ENCODE measurements at regions not wholly inside any gene's neighbourhood (a gene's known extent, or its start where the extent isn't known, plus 50 kb on each side); places are given as distances from the start of the nearest gene placed in this dataset.

DNA sequence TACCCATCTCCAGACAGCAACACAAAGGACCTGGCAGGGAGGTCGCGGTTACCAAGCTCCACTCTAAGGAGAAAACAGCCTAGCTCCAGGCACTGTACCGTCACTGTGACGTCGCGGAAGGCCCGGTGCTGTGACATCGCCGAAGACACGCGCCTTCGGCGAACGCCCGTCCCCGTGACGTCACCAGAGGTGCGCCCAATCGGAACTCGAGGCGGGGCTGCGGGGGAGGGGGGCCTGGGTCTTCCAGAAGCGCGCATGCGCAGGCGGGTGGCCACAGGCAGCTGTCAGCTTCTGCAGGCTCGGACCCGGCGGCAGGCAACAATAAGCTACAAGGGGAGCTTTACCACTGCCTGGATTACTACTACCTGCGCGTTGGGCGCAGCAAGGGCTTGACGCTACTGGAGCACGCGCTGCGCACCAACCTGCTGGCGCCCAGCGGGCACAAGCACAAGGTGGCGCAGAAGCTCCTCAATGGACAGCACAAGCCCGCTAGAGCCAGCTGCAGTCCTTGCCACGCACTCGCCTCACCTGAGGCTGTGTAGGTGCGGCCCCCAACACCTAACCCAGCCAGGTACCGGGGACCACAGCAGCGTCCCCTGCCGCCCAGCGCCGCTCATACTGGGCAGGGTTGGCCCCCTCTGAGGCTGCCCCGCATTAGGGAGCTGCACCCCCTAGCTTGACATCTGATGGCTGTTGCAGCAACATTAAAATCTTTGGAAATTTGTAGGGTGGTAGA is 208.4 kb downstream of the TPST1 start:
- DNase-seq = peak; percentile 12
- Histone ChIP-seq H3K4me1 (peaks cover 9 to 16% (median 12%) of the 10 kb centered on the region in 3 donors), H3K4me3 (peak overlapping the region; percentile 34 to 76 (median 52)), H3K27me3 (no peaks in the 10 kb centered on the region), H3K27ac (peak overlapping the region; percentile 43 to 68 (median 52)), H3K36me3 (peaks cover 0 to 11% (median 0%) of the 10 kb centered on the region in 3 donors), H3K9me3 (no peaks in the 10 kb centered on the region)
- 0 to 60% methylated on average over 2 to 8 of the region's 49 CpGs for WGBS, 2 donors
- TF ChIP-seq POLR2A (IDR thresholded peaks at IDR 0.05) (no peak), CTCF (IDR thresholded peaks at IDR 0.05) (peak; percentile 14 to 64 (median 40))
- intact Hi-C loops (cut with DNase I) = no loop called here

DNA sequence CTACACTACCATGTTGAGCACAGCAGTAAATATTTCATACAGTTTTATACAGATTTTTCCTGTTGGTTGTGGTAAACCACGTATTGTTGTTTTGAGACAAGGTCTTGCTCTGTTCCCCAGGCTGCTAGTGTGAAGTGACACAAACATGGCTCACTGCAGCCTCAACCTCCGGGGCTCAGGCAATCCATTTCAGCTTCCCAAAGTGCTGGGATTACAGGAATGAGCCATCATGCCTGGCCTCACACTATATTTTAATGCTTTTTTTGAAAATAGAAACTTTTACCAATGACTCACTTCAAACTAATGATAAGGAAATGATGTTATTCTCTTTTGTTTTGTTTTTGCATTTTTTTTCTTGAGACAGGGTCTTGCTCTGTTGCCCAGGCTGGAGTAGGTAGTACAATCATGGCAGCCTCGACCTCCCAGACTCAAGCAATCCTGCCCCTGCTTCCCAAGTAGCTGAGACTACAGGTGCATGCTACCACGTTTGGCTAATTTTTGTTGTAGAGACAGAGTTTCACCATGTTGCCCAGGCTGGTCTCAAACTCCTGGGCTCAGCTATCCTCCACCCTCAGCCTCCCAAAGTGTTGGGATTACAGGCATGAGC is 210.6 kb downstream of the TPST1 start:
- intact Hi-C loops (cut with DNase I) = no loop called here
- Histone ChIP-seq H3K27me3 (no peaks in the 10 kb centered on the region), H3K4me1 (peaks cover 9 to 16% (median 12%) of the 10 kb centered on the region in 3 donors), H3K27ac (no peak overlapping the region), H3K9me3 (no peaks in the 10 kb centered on the region), H3K4me3 (no peak overlapping the region), H3K36me3 (peaks cover 0 to 6% (median 0%) of the 10 kb centered on the region in 3 donors)
- 78 to 81% methylated on average over 4 of the region's 4 CpGs for WGBS, 2 donors
- no peak for TF ChIP-seq CTCF (IDR thresholded peaks at IDR 0.05)
- no peak for TF ChIP-seq POLR2A (IDR thresholded peaks at IDR 0.05)
- no peak for DNase-seq

- TF ChIP-seq POLR2A (IDR thresholded peaks at IDR 0.05) = no peak
- no peak for TF ChIP-seq CTCF (IDR thresholded peaks at IDR 0.05)
- WGBS, 2 donors = 95 to 96% methylated on average over 3 of the region's 3 CpGs
- intact Hi-C loops (cut with DNase I) = no loop called here
Measured at GRCh38 chr7:66418537-66418936, 210.1 kb upstream of the KCTD7 start.

DNA sequence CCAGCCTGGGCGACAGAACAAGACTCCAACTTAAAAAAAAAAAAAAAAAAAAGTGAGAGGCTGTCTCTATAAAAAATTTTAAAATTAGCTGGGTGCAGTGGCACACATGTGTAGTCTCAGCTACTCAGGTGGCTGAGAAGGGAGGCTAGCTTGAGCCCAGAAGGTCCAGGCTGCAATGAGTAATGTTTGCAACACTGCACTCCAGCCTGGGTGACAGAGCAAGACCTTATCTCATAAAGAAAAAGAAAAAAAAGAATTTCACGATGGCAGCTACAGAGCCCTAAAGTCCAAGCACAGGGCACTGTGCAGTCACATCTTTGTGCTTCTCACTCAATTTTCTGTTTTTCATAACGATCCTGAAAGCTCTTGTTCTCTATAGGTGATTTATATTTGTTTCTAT is 209.5 kb upstream of the KCTD7 start:
- H3K9me3 ChIP-seq = no peaks in the 10 kb centered on the region
- TF ChIP-seq CTCF (IDR thresholded peaks at IDR 0.05) = no peak
- TF ChIP-seq POLR2A (IDR thresholded peaks at IDR 0.05) = no peak
- peaks cover 0 to 10% (median 0%) of the 10 kb centered on the region in 3 donors for H3K36me3 ChIP-seq
- intact Hi-C loops (cut with DNase I) = no loop called here
- WGBS, 2 donors = 86% methylated on average over 3 of the region's 3 CpGs
- no peak overlapping the region for H3K4me3 ChIP-seq
- H3K27me3 ChIP-seq = no peaks in the 10 kb centered on the region
- no peak overlapping the region for H3K27ac ChIP-seq
- no peak for DNase-seq
- H3K4me1 ChIP-seq = peaks cover 0 to 5% (median 3%) of the 10 kb centered on the region in 3 donors

More at GRCh38 chr7:66418537-66418936, 210.1 kb upstream of the KCTD7 start:
- DNase-seq = no peak
- Histone ChIP-seq H3K4me3 (no peak overlapping the region), H3K9me3 (no peaks in the 10 kb centered on the region), H3K36me3 (peaks cover 0 to 3% (median 0%) of the 10 kb centered on the region in 3 donors), H3K4me1 (peaks cover 6 to 12% (median 10%) of the 10 kb centered on the region in 3 donors), H3K27ac (no peak overlapping the region), H3K27me3 (no peaks in the 10 kb centered on the region)

DNA sequence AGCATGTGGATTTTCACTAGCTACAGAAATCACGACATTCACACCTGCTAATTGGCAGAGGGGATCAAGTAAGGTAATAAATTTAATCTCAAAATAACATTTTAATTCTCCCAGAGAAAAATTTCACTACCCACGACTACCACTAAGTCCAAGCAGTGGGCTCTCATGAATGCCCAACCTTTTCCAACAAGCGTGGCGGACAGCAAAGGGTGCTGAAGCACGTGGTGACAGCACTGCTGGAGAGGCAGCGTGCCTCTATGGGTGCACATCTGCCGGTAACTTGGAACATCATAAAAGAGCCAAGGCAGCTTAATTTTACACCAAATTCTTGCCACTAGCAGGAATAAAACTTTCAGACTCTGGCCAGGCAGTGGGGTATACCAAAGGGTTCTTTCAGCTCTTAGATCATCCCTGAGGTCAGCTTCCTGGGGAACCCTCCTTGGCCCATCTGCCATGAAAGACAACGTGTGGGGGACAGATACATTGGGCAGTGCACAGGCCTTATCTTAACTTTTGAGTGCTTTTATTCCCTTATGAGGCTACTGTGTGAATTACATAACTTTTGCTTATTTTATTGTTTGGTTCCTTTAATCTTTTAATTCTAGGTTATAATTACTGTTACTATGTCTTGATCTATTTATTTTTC is 206.7 kb upstream of the KCTD7 start:
- Histone ChIP-seq H3K27me3 (no peaks in the 10 kb centered on the region), H3K4me3 (no peak overlapping the region), H3K27ac (no peak overlapping the region), H3K9me3 (no peaks in the 10 kb centered on the region), H3K36me3 (peaks cover 0 to 24% (median 0%) of the 10 kb centered on the region in 3 donors), H3K4me1 (no peaks in the 10 kb centered on the region)
- intact Hi-C loops (cut with DNase I) = no loop called here
- DNase-seq = no peak
- 82 to 92% methylated on average over 8 of the region's 8 CpGs for whole genome bisulfite sequencing, 2 donors
- TF ChIP-seq CTCF (IDR thresholded peaks at IDR 0.05) = no peak
- no peak for TF ChIP-seq POLR2A (IDR thresholded peaks at IDR 0.05)
